Hepatocyte (in vitro differentiated cells): ENCODE measurements at regions not wholly inside any gene's neighbourhood (a gene's known extent, or its start where the extent isn't known, plus 50 kb on each side); places are given as distances from the start of the nearest gene placed in this dataset.

Experiments used
- CTCF ChIP-seq: fragments of 200-600 bp; sonication (generic); IDR thresholded peaks from 2 replicates; pipeline ENCODE4 v1.5.1; 2016; ENCODE audit warnings: antibody characterized with exemption, mild to moderate bottlenecking; ENCODE audit not compliant: poor library complexity
- EZH2 ChIP-seq: fragments of 200-600 bp; sonication (generic); IDR thresholded peaks from 2 replicates; pipeline ENCODE4 v1.6.1; 2016; ENCODE audit warnings: antibody characterized with exemption, mild to moderate bottlenecking, borderline replicate concordance

DNA sequence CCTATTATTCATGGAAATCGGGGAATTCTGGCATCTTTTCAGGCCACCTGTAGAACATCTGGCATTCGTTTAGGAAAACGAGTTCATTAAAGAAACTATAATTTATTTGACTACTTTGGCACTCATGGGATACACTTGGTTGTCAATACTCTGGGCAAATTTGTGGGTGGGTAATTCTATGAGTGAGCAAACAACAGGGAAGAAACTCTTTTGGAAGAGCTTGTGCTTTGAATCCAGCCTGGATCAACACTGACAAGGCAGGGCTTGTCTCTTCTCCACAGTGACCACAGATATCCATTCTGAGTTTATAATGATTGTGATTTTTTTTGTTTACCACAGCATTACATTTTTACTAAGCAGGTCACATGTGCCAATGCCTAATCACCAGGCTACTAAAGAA, 394.7 kb downstream of the THBS2 start:
- TF ChIP-seq CTCF: no peak
- TF ChIP-seq EZH2: no peak
